ENCODE measurements at regions not wholly inside any gene's neighbourhood (a gene's known extent, or its start where the extent isn't known, plus 50 kb on each side); places are given as distances from the start of the nearest gene placed in this dataset.

GRCh38 chr15:96565266-96565665 lies 234.8 kb downstream of the NR2F2 start:
- TF ChIP-seq, protein P1, sequence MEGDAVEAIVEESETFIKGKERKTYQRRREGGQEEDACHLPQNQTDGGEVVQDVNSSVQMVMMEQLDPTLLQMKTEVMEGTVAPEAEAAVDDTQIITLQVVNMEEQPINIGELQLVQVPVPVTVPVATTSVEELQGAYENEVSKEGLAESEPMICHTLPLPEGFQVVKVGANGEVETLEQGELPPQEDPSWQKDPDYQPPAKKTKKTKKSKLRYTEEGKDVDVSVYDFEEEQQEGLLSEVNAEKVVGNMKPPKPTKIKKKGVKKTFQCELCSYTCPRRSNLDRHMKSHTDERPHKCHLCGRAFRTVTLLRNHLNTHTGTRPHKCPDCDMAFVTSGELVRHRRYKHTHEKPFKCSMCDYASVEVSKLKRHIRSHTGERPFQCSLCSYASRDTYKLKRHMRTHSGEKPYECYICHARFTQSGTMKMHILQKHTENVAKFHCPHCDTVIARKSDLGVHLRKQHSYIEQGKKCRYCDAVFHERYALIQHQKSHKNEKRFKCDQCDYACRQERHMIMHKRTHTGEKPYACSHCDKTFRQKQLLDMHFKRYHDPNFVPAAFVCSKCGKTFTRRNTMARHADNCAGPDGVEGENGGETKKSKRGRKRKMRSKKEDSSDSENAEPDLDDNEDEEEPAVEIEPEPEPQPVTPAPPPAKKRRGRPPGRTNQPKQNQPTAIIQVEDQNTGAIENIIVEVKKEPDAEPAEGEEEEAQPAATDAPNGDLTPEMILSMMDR (IDR thresholded peaks at IDR 0.05; ENCODE audit: low read length), result no peak
- no peak for TF ChIP-seq EZH2 (optimal IDR thresholded peaks at IDR 0.05; ENCODE audit: low read depth, low read length)
- TF ChIP-seq EZH2phosphoT487 (IDR thresholded peaks at IDR 0.05; ENCODE audit: low read length), result no peak

All from MM.1S (cell line).